ENCODE measurements at regions not wholly inside any gene's neighbourhood (a gene's known extent, or its start where the extent isn't known, plus 50 kb on each side); places are given as distances from the start of the nearest gene placed in this dataset.
"Not testable (repeated sequence)": the region's sequence is repeated elsewhere in the genome, so short reads cannot be mapped to it uniquely, and the experiment has no call there.

DNA sequence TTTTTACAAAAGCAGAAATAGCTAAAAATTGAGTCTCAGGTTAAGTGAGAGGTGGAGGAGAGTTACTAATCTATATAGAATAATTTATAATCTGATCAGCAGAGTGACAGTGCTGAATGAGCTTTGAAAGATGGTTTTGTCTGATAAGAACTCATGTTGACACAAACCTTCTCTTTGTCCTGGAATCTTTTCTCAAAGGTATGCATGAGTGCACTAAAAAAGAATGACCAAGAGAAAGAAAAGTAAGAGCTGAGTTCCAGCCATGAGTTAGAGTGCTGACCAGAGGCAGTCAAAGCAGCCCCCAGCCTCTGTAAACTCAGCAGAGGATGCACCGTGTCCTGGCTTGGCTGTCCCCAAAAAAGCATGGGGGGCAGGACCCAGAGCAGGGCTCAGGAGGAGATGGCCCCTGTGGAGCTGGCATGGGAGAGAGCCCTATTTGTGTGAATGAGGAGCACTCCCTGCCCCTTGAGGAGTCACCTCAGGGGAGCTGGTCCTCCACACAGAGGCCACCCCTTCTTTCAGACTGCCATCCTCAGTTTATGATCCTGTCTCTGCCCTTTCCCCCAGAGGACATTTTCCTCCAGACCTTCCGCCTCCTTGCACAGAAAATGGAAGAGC lies 129.8 kb downstream of the SEC23A start:
- DNase-seq: no peak

DNA sequence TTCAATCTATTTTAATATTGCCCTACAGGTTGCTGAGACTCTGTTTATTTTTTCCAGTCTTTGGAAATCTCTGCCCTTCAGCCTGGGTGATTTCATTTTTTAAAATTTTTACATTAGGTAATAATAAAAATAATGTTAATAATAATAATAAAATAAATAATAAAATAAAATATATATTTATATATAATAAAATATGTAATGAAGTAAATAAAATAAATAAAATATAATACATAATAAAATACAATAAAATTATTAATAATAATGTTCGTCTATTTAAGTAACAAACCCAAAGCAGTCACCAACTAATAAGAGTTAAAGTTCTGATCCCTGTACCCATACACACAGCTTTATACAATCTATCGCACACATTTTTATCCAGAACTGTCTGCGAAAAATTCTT lies 130.5 kb downstream of the SEC23A start:
- DNase-seq: no peak

DNA sequence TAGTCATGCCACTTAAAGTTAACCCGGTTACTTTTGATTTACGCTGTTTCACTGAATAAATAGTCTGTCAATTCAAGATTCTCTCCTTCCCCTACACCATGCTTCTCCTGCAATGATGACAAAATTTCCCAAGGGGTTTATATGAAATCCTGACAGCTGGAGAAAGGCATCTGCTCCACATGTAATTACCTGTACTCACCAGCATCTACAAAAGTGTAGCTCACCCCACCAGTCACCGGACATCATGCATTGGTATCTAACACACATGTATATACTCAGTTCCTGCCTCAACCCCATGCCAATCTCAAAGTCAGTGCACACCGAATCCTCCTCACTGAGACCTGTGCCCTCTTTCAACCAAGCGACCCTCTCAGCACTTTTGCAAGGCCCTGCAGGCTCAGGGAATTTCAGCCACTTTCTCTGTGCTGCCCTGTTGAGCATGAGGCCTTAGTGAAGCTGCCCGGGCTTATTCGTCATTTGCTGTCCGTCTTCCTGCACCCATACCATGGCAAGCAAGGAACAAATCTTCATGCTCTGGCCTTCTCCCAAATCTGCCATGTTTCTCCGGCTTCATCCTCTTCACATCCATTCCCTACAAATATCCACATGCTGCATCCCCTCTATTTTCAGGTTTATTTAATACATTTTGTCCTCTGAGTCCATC lies 131.6 kb downstream of the SEC23A start:
- no peak for DNase-seq

DNA sequence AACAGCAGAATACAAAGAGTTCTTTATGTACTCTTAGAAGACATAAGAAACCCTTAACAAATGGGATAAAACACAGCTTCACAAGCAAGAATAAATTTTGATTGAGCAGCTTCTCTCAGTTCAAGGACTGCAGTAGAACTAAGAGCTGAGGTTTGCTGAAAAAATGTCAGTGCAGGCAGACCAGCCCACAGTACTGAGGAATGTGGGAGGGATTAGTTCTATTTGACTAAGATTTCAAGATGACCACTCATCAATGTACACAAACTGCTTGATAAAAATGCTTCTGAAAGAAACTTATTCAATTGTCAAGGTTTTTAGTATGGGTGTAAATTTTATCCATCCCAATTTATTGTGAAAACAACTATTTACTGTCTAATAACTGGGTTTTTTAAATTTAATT lies 138.4 kb downstream of the SEC23A start:
- DNase-seq: no peak

DNA sequence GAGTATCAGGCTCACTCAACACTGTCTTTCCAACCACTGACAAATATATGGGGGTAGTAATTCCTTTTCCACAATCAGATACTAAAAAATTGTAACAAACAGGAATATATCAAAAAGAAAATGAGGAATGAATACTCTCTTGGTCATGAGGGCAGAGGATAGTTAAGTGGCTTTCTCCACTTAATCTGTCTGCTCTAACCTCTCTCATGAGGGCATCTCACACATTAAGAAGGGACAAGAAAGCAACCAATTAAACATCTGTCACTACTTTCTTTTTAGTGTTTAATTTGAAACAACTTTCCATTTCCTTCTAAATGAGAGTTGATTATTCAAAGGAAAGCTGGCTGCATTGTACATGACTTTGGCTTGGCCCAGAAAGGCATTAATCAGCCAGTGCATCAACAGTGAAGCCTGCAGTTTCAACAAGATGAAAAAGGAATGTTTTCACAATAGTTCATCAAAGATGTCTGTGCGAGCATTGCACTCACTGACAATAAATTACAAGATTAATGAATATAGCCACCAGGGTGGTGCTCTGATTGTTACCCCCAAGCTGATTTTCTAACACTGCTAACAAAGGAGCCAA lies 142.0 kb downstream of the SEC23A start:
- DNase-seq: no peak

DNA sequence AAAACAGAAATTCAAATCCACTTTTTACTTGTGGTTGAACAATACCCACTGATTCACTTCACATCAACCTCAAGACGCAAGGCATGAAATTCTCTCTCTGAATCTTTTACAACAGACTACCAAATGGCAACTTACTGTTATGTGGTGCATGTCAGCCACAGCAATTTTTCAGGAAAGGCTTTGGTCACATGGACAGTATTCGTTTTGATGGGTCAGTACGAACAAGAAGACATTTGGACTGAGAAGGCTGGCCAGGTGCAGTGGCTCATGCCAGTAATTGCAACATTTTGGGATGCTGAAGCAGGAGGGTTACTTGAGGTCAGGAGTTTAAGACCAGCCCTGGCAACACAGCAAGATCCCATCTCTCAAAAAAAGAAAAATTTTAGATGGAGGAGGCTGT lies 144.0 kb downstream of the SEC23A start:
- DNase-seq: no peak

DNA sequence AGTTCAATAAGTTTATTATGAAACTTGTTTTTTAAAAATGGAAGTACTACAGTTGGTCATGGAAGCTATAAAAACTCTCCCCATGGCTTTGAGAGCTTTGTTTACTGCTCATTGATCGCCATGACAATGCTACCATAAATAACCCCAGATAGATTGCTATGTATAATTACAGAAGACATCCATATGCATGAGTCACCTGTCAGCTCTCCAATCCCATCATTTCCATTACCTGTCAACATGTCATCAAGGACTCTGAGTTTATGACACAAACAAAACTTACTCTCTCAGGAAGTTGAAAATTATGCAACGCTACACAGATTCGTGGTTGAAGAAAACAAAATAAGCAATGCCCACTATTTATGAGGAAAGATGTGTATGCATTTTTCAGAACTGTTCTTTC lies 144.4 kb downstream of the SEC23A start:
- no peak for DNase-seq

DNA sequence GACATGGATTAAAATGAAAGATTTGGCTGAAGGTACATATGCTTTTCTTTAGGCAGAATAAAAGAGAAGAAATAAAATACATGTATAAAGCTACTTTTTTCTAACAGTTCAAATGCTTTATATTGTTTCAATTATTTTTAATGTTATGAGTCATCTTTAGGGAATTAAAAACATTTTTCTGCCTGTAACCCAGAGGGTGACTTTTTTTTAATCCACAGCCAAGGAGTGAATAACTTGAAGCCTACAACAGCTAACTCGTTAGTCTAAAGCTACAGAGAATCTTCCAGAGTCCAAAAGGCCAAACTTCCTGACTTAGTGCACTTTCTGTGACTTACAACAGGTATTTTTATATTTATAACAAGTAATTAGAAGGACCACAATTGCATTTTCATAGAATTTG lies 151.6 kb downstream of the SEC23A start:
- no peak for DNase-seq

DNA sequence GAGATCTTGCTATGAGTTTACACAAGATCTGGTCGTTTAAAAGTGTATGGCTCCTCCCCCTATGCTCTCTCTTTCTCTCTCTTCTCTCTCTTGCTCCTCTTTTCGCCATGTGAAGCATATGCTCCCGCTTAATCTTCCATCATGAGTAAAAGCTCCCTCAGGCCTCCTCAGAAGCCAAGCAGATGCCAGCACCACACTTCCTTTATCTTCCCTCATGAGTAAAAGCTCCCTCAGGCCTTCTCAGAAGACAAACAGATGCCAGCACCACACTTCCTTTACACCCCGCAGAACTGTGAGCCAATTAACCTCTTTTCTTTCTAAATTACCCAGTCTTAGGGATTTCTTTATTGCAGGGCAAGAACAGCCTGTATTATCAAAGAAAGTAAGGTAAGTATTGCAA lies 152.4 kb downstream of the SEC23A start:
- DNase-seq: no peak

DNA sequence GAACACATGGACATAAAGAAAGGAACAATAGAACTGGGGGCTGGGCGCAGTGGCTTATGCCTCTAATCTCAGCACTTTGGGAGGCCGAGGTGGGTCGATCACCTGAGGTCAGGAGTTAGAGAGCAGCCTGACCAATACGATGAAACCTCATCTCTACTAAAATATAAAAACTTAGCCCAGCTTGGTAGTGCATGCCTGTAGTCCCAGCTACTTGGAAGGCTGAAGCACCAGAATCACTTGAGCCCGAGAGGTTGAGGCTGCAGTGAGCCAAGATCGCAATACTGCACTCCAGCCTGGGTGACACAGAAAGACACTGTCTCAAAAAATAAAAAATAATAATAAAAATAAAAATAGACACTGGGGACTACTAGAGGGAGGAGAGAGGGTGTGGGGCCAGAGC lies 154.5 kb downstream of the SEC23A start:
- DNase-seq: no peak

DNA sequence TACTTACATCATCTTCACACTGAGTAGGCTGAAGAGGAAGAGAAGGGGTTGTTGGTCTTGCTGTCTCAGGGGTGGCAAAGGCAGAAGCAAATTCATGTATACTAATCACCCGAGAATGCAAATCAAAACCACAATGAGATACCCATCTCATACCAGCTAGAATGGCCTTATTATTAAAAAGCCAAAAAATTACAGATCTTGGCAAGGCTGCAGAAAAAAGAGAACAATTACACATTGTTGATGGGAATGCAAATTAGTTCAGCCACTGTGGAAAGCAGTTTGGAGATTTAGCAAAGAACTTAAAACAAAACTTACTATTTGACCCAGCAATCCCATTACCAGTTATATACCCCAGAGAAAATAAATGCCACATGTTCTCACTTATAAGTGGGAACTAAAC lies 154.9 kb downstream of the SEC23A start:
- no peak for DNase-seq

DNA sequence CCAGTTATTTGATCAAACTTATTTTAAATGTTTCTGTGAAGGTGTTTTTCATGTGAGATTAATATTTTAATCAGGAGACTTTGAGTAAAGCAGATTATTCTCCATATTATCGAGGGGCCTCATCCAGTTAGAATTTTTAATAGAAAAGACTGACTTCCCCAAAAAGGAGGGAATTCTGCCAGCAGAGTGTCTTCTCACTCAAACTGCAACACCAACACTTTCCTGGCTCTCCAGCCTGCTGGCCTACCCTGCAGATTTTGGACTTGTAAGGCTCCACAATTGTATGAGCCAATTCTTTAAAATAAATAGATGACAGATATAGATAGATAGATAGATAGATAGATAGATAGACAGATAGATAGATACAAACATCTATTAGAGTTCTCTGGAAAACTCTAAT lies 155.7 kb downstream of the SEC23A start:
- no peak for DNase-seq

DNA sequence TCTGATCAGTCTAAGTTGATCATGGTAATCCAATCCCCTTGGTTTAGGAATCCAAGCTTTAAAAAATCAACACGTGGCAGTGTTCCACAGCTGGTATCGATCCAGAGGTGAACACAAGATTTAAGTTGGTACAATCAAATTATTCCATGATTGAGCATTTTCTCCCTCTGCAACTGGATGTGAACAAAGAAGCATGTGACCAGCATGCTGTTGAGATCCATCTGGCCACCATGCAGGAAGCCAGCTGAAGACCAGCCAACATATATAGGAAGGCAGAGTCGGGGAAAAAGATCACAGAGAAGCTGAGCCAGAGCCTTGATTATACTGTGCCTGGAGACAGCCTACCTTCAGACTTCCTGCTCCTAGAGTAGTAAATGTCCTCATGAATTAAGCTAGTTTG lies 158.3 kb downstream of the SEC23A start:
- DNase-seq: no peak

DNA sequence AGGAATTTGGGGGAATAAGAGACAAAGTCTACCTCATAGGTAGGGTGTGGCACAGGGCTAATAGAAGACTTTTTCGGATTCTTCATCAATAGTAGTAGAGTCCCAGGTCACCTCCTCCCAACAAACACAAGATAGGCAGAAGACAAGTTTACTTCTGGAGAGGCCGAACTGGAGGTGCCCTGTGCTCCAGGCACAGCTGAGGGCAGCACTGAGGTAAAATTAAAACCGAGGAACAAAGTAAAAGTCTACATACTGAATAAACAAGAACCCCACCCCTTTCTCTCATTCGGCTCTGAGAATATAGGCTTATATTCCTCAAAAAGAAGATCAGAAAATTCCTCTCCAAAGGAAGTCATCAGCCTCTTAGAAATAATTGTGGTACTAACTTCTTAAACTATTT lies 161.5 kb downstream of the SEC23A start:
- no peak for DNase-seq

DNA sequence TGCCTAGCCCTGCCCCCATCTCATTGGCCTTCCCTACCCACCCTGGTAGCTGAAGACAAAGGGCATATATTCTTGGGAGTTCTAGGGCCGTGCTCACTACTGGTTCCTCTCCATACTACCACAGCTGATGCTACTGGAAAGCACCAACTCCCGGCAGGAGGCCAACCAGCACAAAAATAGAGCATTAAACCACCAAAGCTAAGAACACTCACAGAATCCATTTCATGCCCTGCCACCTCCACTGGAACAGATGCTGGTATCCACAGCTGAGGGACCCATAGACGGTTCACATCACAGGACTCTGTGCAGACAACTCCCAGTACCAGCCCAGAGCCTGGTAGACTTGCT lies 170.4 kb downstream of the SEC23A start:
- DNase-seq: not testable (repeated sequence)

DNA sequence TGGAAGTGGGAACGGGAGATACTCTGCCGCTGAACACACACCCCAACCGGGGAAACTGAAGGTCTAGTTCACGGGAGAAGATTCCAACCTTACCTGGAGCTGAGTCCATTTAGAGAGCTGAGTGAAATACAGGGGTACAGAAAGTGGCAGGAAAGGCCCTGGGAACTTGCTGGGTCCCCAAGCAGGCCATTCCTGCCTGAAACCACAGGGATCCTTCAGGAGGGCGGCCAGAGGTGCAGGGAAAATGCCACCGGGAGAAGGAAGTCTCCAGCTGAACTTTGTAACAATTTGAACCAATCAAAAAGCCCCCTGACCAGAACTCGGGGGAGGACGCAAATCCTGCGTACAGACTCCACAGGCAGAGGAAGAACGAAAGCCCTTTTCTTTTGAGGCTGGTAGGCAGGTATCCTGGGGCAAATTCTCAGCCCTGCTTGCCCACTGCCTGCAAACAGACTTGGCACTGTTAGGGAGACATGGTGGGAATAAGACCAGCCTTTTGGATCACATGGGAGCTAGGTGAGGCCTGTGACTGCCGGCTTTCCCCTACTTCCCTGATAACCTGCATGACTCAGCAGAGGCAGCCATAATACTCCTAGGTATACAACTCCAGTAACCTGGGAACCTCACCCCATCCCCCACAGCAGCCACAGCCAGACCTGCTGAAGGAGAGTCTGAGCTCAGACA lies 170.9 kb downstream of the SEC23A start:
- DNase-seq: no peak

DNA sequence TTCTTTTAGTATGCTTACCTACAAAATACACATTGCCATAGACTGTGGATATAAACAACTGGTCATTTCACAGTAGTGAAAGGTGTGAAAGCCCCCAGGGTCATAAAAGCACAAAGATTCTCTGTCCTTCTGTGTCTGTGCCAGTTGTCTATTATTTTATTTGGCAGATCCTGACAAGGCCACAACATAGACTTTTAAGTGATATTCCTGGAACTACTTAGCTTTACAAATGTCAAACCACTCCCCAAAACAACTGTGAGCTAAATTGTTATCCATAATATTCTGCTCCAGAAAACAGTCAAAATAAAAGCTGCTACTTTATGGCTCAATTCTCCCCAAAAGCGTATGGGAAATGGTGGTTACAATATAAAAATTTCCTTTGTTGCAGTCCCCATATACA lies 172.1 kb downstream of the SEC23A start:
- DNase-seq: no peak

DNA sequence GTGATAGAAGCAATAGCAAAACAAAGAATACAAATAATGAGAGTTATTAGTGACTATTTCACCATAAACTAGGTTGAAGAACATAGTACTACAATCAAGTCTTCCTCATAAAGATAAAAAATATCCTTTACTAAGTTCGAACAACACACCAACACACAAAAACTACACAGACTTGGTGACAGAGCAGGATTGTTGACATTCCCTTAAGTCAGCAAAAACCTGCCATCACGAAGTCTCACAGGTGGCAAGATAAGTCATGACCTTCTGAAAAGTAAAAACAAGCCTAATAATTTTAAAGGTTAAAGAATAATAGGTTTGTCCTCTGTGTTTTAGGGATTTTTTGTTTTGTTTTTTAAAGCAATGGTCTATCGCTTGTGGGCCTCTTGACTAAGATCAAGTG lies 173.0 kb downstream of the SEC23A start:
- no peak for DNase-seq

DNA sequence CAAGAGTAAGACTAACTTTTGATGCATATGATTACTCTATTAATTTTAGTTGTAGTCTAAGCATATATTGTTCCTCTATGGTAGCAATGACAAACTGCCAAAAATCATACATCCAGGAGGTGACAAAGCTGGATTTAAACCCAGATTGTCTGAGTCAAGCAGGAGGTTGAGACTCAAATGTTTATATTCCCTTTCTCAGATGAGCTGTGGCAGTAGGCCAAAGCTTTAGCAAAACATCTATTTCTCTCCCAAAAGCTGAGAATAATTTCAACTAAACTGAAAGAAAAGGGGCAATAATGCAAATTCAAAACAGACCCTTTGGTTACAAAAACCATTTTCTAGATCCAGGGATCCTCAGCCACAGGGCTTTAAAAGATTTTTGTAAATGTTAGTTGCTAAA lies 173.6 kb downstream of the SEC23A start:
- DNase-seq: no peak

DNA sequence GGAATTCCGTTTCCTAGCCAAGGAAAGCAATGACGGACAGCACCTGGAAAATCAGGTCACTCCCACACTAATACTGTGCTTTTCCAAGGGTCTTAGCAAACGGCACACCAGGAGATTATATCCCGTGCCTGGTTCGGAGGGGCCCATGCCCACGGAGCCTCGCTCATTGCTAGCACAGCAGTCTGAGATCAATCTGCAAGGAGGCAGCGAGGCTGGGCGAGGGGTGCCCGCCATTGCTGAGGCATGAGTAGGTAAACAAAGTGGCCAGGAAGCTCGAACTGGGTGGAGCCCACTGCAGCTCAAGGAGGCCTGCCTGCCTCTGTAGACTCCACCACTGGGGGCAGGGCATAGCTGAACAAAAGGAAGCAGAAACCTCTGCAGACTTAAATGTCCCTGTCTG lies 181.1 kb downstream of the SEC23A start:
- DNase-seq: not testable (repeated sequence)

DNA sequence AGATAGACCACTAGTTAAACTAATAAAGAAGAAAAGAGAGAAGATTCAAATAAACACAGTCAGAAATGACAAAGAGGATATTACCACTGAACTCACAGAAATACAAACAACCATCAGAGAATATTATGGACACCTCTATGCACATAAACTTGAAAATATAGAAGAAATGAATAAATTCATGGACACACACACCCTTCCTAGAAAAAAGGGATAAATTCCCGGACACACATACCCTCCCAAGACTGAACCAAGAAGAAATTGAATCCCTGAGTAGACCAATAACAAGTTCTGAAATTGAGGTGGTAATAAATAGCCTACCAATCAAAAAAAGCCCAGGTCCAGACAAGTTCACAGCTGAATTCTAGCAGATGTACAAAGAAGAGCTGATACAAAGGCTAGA lies 187.9 kb downstream of the SEC23A start:
- DNase-seq: no peak

DNA sequence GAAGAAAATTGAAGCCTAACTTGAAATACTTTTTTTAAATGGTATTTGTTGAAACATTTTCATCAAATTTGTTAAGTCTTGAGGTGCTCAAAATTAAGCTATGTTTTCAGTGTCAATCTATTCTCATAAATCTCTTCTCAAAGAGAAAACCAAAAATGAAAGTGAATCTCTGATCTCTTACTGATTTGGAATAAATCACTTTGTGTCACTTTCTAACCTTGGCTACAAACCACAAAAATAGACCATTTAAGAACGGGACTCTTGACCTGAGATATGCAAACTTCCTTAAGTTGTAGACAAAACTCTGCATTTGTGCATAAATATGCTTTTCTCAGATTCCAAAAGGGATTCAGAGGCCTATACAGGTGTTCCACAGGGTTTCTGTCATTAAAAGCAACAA lies 192.9 kb downstream of the SEC23A start:
- DNase-seq: no peak

DNA sequence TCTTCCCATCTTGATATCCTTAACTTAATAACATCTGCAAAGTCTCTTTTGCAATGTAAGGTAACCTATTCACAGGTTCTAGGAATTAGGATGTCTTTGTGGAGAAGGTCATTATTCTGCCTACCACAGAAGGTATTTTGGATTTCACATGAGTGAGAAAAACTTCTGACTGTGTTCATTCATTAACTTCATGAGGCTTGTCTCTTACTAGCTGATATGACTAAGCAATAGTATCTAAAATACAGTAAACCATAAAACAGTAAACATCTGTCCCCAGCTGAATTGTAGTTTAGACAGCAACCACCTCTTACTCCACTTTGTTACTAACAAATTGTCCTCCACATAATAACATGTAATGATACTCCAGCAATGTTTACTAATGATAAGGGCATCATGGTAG lies 198.1 kb downstream of the SEC23A start:
- DNase-seq: no peak

DNA sequence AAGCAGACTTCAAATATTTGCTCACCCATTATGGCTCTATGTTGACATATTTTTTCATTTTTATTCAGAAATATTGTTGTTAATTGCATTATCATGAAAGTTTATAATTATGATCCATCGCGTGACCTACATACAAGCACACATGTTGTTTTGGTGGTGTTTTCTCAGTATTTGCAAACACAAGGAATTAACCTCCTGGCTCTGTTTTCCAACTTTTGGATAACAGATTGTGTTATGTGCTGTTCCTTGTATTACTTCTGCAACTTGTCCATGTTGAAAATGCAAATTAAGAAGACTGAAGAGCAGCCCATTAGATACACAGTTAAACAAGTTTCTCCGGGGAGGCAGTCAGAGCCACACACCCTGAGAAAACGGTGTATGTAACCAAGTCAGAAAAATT lies 201.2 kb downstream of the SEC23A start:
- no peak for DNase-seq
